HG02571 (cell line): ENCODE measurements at regions not wholly inside any gene's neighbourhood (a gene's known extent, or its start where the extent isn't known, plus 50 kb on each side); places are given as distances from the start of the nearest gene placed in this dataset.

Experiments used
- ATAC-seq: cut with Tn5 transposase; IDR thresholded peaks from one replicate; pipeline ENCODE4 v1.9.1; 2021; ENCODE audit warnings: mild to moderate bottlenecking, moderate library complexity; ENCODE audit not compliant: unreplicated experiment

- ATAC-seq, result no peak
These were observed 509.7 kb downstream of the CCDC85A start for GRCh38 chr2:56693501-56693900.

- no peak for ATAC-seq
These were observed 519.2 kb downstream of the CCDC85A start for GRCh38 chr2:56703001-56703400.

- no peak for ATAC-seq
These were observed 521.9 kb downstream of the CCDC85A start for GRCh38 chr2:56705713-56706112.

GRCh38 chr2:56707218-56707617 is 523.4 kb downstream of the CCDC85A start:
- ATAC-seq, result no peak

- ATAC-seq, result no peak
These were observed 523.9 kb downstream of the CCDC85A start for GRCh38 chr2:56707650-56708049.

GRCh38 chr2:56709181-56709580 is 525.4 kb downstream of the CCDC85A start:
- no peak for ATAC-seq

- ATAC-seq, result no peak
These were observed 529.4 kb downstream of the CCDC85A start for GRCh38 chr2:56713161-56713676.

GRCh38 chr2:56713978-56714377 is 530.2 kb downstream of the CCDC85A start:
- ATAC-seq, result no peak

- ATAC-seq, result no peak
These were observed 530.6 kb downstream of the CCDC85A start for GRCh38 chr2:56714400-56714799.

GRCh38 chr2:56715683-56716082 is 531.9 kb downstream of the CCDC85A start:
- ATAC-seq, result no peak

GRCh38 chr2:56718413-56718812 is 534.6 kb downstream of the CCDC85A start:
- ATAC-seq, result no peak

GRCh38 chr2:56729212-56729611 is 545.4 kb downstream of the CCDC85A start:
- no peak for ATAC-seq

GRCh38 chr2:56732946-56733345 is 549.2 kb downstream of the CCDC85A start:
- ATAC-seq, result no peak

GRCh38 chr2:56739413-56739812 is 555.6 kb downstream of the CCDC85A start:
- no peak for ATAC-seq

- ATAC-seq, result no peak
These were observed 557.9 kb downstream of the CCDC85A start for GRCh38 chr2:56741601-56742102.

- no peak for ATAC-seq
These were observed 560.0 kb downstream of the CCDC85A start for GRCh38 chr2:56743807-56744206.

GRCh38 chr2:56749152-56749752 is 565.5 kb downstream of the CCDC85A start:
- ATAC-seq, result no peak

- ATAC-seq, result no peak
These were observed 569.4 kb downstream of the CCDC85A start for GRCh38 chr2:56753182-56753581.

- ATAC-seq, result no peak
These were observed 570.4 kb downstream of the CCDC85A start for GRCh38 chr2:56754066-56754615.

- ATAC-seq, result no peak
These were observed 570.8 kb downstream of the CCDC85A start for GRCh38 chr2:56754627-56755026.

- ATAC-seq, result no peak
These were observed 574.2 kb downstream of the CCDC85A start for GRCh38 chr2:56757884-56758545.

- no peak for ATAC-seq
These were observed 579.9 kb downstream of the CCDC85A start for GRCh38 chr2:56763683-56764082.
